Type B pancreatic cell (in vitro differentiated cells): ENCODE measurements at regions not wholly inside any gene's neighbourhood (a gene's known extent, or its start where the extent isn't known, plus 50 kb on each side); places are given as distances from the start of the nearest gene placed in this dataset.

Experiments used
- DNase-seq: peaks from one replicate; pipeline ENCODE4 v3.0.0; 2021; ENCODE audit warnings: mixed read lengths; ENCODE audit not compliant: unreplicated experiment; ENCODE audit errors: extremely low spot score
- H3K27ac Mint-ChIP-seq: 2 replicates; pipeline ENCODE4 v1.8.0; 2021; ENCODE audit warnings: mild to moderate bottlenecking, mixed read lengths
- H3K27me3 Mint-ChIP-seq: 2 replicates; pipeline ENCODE4 v1.8.0; 2021; ENCODE audit warnings: mixed read lengths
- H3K36me3 Mint-ChIP-seq: 2 replicates; pipeline ENCODE4 v1.8.0; 2021; ENCODE audit warnings: mixed read lengths
- H3K4me1 Mint-ChIP-seq: one replicate; pipeline ENCODE4 v1.8.0; 2021; ENCODE audit warnings: mixed read lengths; ENCODE audit not compliant: unreplicated experiment
- H3K4me3 Mint-ChIP-seq: 2 replicates; pipeline ENCODE4 v1.8.0; 2021; ENCODE audit warnings: mild to moderate bottlenecking, mixed read lengths
- H3K9me3 Mint-ChIP-seq: 2 replicates; pipeline ENCODE4 v1.8.0; 2021; ENCODE audit warnings: mixed read lengths
- CTCF ChIP-seq: fragments of 200-600 bp; sonication (generic); conservative IDR thresholded peaks from 2 replicates; pipeline ENCODE4 v1.5.0; 2021; ENCODE audit warnings: antibody characterized with exemption, mild to moderate bottlenecking

DNA sequence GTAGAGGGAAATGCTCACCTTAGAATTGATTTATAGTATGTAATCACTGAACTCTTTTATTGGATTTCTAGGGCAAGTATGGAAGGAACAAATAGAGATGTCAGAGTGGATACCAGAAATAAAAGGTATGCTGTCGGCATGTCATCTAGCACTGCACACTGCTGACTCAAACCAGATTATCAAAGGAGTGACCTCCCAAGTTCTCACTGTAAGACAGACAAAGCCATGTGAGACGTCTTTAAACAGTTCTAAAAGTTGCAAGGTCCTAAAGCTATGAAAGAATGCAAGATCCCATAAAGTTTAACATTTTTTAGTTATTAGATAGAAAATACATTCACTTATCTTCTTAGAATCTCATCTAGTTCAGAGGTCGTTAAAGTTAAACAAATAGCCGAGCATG, 70.0 kb upstream of the CPM start:
- H3K27me3 Mint-ChIP-seq = no peaks in the 10 kb centered on the region

GRCh38 chr12:69003991-69004390, 71.0 kb upstream of the CPM start:
- DNase-seq = no peak
- H3K27me3 Mint-ChIP-seq = no peaks in the 10 kb centered on the region
- no peaks in the 10 kb centered on the region for H3K9me3 Mint-ChIP-seq
- H3K36me3 Mint-ChIP-seq = no peaks in the 10 kb centered on the region
- H3K4me1 Mint-ChIP-seq = peaks cover 22% of the 10 kb centered on the region
- H3K27ac Mint-ChIP-seq = no peak overlapping the region
- TF ChIP-seq CTCF = no peak
- no peak overlapping the region for H3K4me3 Mint-ChIP-seq

More for the DNA sequence above, 70.0 kb upstream of the CPM start:
- no peaks in the 10 kb centered on the region for H3K9me3 Mint-ChIP-seq
- no peaks in the 10 kb centered on the region for H3K36me3 Mint-ChIP-seq
- no peak overlapping the region for H3K4me3 Mint-ChIP-seq
- H3K4me1 Mint-ChIP-seq = peaks cover 20% of the 10 kb centered on the region
- DNase-seq = no peak
- TF ChIP-seq CTCF = no peak
- H3K27ac Mint-ChIP-seq = no peak overlapping the region

DNA sequence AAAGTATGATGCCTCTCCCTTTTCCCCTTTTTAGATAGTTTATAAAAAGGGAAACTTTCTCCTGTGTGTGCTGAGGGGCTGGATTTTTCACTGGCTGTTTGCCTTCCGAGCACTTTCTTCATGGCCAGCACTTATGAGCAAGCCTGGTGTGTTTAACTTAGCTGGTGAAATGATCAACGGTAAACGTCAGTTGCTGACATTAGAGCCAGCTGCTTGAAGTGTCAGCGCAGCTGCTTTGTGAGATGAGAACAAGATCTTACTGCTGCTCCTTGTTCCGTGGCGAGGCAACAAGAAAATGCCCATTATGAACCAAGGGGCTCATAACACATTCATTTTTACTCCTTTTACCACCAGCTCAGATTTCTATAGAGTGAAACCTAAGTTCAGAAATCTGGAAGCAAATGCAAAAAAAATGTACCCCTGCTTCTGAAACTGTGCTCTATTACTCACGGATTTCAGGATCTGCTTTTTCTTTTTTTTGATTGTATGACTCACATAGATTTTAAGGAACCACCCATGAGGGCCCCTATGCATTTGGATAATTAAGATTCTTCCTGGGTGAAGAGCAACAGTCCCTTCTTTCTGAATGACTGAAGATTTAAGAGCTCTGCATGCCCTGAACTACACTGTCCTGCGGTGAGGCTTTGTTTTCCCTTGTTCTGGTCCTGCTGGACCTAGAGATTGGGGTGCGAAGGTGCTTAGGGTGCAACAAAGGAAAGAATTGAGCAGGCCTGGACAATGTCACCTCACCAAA, 74.3 kb upstream of the CPM start:
- no peak for TF ChIP-seq CTCF
- H3K27me3 Mint-ChIP-seq = no peaks in the 10 kb centered on the region
- peak overlapping the region; percentile 79 for H3K4me3 Mint-ChIP-seq
- peaks cover 22% of the 10 kb centered on the region for H3K4me1 Mint-ChIP-seq
- H3K9me3 Mint-ChIP-seq = no peaks in the 10 kb centered on the region
- no peaks in the 10 kb centered on the region for H3K36me3 Mint-ChIP-seq
- H3K27ac Mint-ChIP-seq = peak overlapping the region; percentile 96
- DNase-seq = no peak

GRCh38 chr12:69007855-69008351, 74.9 kb upstream of the CPM start:
- Mint-ChIP-seq H3K27ac (peak overlapping the region; percentile 96), H3K27me3 (no peaks in the 10 kb centered on the region), H3K9me3 (no peaks in the 10 kb centered on the region), H3K4me1 (peaks cover 22% of the 10 kb centered on the region), H3K4me3 (peak overlapping the region; percentile 79), H3K36me3 (no peaks in the 10 kb centered on the region)
- TF ChIP-seq CTCF = no peak
- no peak for DNase-seq

DNA sequence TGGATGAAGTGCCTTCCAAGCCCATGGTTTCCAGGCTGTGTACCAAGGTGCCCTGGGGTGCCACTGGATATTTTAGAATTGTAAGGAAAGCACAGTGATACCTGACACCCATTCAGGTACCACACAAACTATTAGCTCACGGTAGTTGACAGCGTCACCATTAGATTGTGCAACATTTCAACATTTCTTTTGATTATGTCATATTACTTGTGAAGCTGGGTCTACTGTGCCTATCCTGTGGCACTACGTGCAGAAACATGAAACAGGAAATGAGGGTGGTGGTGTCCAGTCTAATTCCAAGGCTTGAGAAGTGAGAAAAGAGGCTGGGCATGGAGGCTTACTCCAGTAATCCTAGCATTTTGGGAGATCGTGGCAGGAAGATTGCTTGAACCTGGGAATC, 75.5 kb upstream of the CPM start:
- Mint-ChIP-seq H3K4me3 (peak overlapping the region; percentile 79), H3K27ac (peak overlapping the region; percentile 96), H3K36me3 (no peaks in the 10 kb centered on the region), H3K27me3 (no peaks in the 10 kb centered on the region), H3K9me3 (no peaks in the 10 kb centered on the region), H3K4me1 (peaks cover 22% of the 10 kb centered on the region)
- no peak for TF ChIP-seq CTCF
- no peak for DNase-seq
